A673 (cell line): ENCODE measurements at regions not wholly inside any gene's neighbourhood (a gene's known extent, or its start where the extent isn't known, plus 50 kb on each side); places are given as distances from the start of the nearest gene placed in this dataset.

Source experiments
- CTCF ChIP-seq: fragments of 300-800, 200-600 bp; sonication (generic); conservative IDR thresholded peaks from 2 replicates; pipeline ENCODE4 v1.5.1; 2017; ENCODE audit warnings: low read depth, mild to moderate bottlenecking, antibody characterized with exemption, low read length, moderate library complexity, mixed read lengths
- EZH2 ChIP-seq: fragments of 200-600 bp; sonication (generic); IDR thresholded peaks from 2 replicates; pipeline ENCODE4 v1.6.1; 2017; ENCODE audit warnings: borderline replicate concordance, low read depth, mild to moderate bottlenecking, mixed read lengths, antibody characterized with exemption, low read length; ENCODE audit not compliant: poor library complexity, severe bottlenecking

- TF ChIP-seq CTCF (no peak), EZH2 (no peak)
Observed at GRCh38 chr10:128711806-128712205, 585.6 kb upstream of the MKI67 start.
